WTC11 (cell line): ENCODE measurements at regions not wholly inside any gene's neighbourhood (a gene's known extent, or its start where the extent isn't known, plus 50 kb on each side); places are given as distances from the start of the nearest gene placed in this dataset.

Experiments
- ATF1 ChIP-seq: sonication (generic); formaldehyde crosslinking; IDR thresholded peaks from 2 replicates; pipeline ENCODE4 v1.8.1; 2023; ENCODE audit warnings: mild to moderate bottlenecking, moderate library complexity, missing genetic modification reagents
- ATF6 ChIP-seq: sonication (generic); formaldehyde crosslinking; IDR thresholded peaks from 2 replicates; pipeline ENCODE4 v1.8.1; 2023; ENCODE audit warnings: mild to moderate bottlenecking, missing genetic modification reagents
- CREB1 ChIP-seq: sonication (generic); formaldehyde crosslinking; IDR thresholded peaks from 2 replicates; pipeline ENCODE4 v1.8.0; 2023; ENCODE audit warnings: mild to moderate bottlenecking, missing genetic modification reagents
- CTCF ChIP-seq: fragments of 200-600 bp; IDR thresholded peaks from 2 replicates; pipeline ENCODE4 v1.8.0; 2022; ENCODE audit warnings: antibody characterized with exemption
- E2F1 ChIP-seq: sonication (generic); formaldehyde crosslinking; IDR thresholded peaks from 2 replicates; pipeline ENCODE4 v1.8.0; 2022; ENCODE audit warnings: mild to moderate bottlenecking, missing genetic modification reagents
- E2F4 ChIP-seq: sonication (generic); formaldehyde crosslinking; IDR thresholded peaks from 2 replicates; pipeline ENCODE4 v1.8.1; 2022; ENCODE audit warnings: low read depth, mild to moderate bottlenecking, moderate library complexity, missing genetic modification reagents, borderline replicate concordance
- NFYB ChIP-seq: sonication (generic); formaldehyde crosslinking; conservative IDR thresholded peaks from 2 replicates; pipeline ENCODE4 v1.8.0; 2022; ENCODE audit warnings: low read depth, missing genetic modification reagents
- NR1H2 ChIP-seq: sonication (generic); formaldehyde crosslinking; IDR thresholded peaks from 2 replicates; pipeline ENCODE4 v1.9.0; 2021; ENCODE audit warnings: mild to moderate bottlenecking, moderate library complexity, missing genetic modification reagents
- PREB ChIP-seq: sonication (generic); formaldehyde crosslinking; IDR thresholded peaks from 2 replicates; pipeline ENCODE4 v1.8.1; 2022; ENCODE audit warnings: mild to moderate bottlenecking, missing genetic modification reagents, moderate library complexity, borderline replicate concordance
- SMAD3 ChIP-seq: sonication (generic); formaldehyde crosslinking; IDR thresholded peaks from 2 replicates; pipeline ENCODE4 v1.8.0; 2022; ENCODE audit warnings: missing genetic modification reagents, mild to moderate bottlenecking, borderline replicate concordance
- TF ChIP-seq, protein P1 (sequence below): sonication (generic); formaldehyde crosslinking; conservative IDR thresholded peaks from 2 replicates; pipeline ENCODE4 v1.8.1; 2022; ENCODE audit warnings: mild to moderate bottlenecking, missing genetic modification reagents
- TF ChIP-seq, protein P2 (sequence below): sonication (generic); formaldehyde crosslinking; IDR thresholded peaks from 2 replicates; pipeline ENCODE4 v1.8.1; 2022; ENCODE audit warnings: low read depth, missing genetic modification reagents, borderline replicate concordance
- TF ChIP-seq, protein P3 (sequence below): sonication (generic); formaldehyde crosslinking; conservative IDR thresholded peaks from 2 replicates; pipeline ENCODE4 v1.8.1; 2023; ENCODE audit warnings: mild to moderate bottlenecking, low read depth, missing genetic modification reagents, moderate library complexity

- no peak for TF ChIP-seq CTCF
- TF ChIP-seq, protein P1, sequence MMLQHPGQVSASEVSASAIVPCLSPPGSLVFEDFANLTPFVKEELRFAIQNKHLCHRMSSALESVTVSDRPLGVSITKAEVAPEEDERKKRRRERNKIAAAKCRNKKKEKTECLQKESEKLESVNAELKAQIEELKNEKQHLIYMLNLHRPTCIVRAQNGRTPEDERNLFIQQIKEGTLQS (CRISPR knock-in tag), result no peak
- TF ChIP-seq, protein P2, sequence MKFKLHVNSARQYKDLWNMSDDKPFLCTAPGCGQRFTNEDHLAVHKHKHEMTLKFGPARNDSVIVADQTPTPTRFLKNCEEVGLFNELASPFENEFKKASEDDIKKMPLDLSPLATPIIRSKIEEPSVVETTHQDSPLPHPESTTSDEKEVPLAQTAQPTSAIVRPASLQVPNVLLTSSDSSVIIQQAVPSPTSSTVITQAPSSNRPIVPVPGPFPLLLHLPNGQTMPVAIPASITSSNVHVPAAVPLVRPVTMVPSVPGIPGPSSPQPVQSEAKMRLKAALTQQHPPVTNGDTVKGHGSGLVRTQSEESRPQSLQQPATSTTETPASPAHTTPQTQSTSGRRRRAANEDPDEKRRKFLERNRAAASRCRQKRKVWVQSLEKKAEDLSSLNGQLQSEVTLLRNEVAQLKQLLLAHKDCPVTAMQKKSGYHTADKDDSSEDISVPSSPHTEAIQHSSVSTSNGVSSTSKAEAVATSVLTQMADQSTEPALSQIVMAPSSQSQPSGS (CRISPR knock-in tag), result no peak
- TF ChIP-seq E2F4 (CRISPR knock-in tag), result no peak
- TF ChIP-seq, protein P3, sequence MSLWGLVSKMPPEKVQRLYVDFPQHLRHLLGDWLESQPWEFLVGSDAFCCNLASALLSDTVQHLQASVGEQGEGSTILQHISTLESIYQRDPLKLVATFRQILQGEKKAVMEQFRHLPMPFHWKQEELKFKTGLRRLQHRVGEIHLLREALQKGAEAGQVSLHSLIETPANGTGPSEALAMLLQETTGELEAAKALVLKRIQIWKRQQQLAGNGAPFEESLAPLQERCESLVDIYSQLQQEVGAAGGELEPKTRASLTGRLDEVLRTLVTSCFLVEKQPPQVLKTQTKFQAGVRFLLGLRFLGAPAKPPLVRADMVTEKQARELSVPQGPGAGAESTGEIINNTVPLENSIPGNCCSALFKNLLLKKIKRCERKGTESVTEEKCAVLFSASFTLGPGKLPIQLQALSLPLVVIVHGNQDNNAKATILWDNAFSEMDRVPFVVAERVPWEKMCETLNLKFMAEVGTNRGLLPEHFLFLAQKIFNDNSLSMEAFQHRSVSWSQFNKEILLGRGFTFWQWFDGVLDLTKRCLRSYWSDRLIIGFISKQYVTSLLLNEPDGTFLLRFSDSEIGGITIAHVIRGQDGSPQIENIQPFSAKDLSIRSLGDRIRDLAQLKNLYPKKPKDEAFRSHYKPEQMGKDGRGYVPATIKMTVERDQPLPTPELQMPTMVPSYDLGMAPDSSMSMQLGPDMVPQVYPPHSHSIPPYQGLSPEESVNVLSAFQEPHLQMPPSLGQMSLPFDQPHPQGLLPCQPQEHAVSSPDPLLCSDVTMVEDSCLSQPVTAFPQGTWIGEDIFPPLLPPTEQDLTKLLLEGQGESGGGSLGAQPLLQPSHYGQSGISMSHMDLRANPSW (CRISPR knock-in tag), result no peak
- no peak for TF ChIP-seq NFYB (CRISPR knock-in tag)
- TF ChIP-seq ATF1 (CRISPR knock-in tag), result no peak
- TF ChIP-seq ATF6, result no peak
- no peak for TF ChIP-seq CREB1 (CRISPR knock-in tag)
- TF ChIP-seq PREB (CRISPR knock-in tag), result no peak
- no peak for TF ChIP-seq NR1H2
- TF ChIP-seq SMAD3 (CRISPR knock-in tag), result no peak
- no peak for TF ChIP-seq E2F1
Measured at GRCh38 chr3:40867797-40868196, 331.5 kb upstream of the CTNNB1 start.
